ENCODE measurements at regions not wholly inside any gene's neighbourhood (a gene's known extent, or its start where the extent isn't known, plus 50 kb on each side); places are given as distances from the start of the nearest gene placed in this dataset.
"Not testable (repeated sequence)": the region's sequence is repeated elsewhere in the genome, so short reads cannot be mapped to it uniquely, and the experiment has no call there.

DNA sequence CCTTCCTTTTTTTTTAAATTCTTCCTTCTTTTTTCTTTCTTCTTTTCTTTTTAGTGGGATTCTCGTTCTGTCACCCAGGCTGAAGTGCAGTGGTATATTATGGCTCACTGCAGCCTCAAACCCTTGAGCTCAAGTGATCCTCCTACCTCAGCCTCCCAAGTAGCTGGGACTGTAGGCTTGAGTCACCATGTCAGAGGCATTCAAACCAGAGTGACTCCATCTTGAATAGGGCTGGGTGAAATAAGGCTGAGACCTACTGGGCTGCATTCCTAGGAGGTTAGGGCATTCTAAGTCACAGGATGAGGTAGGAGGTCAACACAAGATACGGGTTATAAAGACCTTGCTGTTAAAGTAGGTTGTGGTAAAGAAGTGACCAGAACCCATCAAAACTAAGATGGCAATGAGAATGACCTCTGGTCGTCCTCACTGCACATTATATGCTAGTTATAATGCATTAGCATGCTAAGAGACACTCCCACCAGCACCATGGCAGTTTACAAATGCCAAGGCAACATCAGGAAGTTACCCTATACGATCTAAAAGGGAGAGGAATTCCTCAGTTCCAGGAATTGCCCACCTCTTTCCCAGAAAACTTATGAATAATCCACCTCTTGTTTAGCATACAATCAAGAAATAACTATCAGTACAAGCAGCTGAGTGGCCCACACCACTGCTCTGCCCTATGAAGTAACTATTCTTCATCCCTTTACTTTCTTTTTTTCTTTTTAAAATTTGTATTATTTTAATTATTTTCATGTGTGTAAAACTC lies 99.0 kb upstream of the ITGB1 start:
- no peak overlapping the region for H3K4me3 ChIP-seq (ENCODE audit: low read depth, low read length)
- TF ChIP-seq, protein P1, sequence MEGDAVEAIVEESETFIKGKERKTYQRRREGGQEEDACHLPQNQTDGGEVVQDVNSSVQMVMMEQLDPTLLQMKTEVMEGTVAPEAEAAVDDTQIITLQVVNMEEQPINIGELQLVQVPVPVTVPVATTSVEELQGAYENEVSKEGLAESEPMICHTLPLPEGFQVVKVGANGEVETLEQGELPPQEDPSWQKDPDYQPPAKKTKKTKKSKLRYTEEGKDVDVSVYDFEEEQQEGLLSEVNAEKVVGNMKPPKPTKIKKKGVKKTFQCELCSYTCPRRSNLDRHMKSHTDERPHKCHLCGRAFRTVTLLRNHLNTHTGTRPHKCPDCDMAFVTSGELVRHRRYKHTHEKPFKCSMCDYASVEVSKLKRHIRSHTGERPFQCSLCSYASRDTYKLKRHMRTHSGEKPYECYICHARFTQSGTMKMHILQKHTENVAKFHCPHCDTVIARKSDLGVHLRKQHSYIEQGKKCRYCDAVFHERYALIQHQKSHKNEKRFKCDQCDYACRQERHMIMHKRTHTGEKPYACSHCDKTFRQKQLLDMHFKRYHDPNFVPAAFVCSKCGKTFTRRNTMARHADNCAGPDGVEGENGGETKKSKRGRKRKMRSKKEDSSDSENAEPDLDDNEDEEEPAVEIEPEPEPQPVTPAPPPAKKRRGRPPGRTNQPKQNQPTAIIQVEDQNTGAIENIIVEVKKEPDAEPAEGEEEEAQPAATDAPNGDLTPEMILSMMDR (IDR thresholded peaks at IDR 0.05; ENCODE audit: low read depth, low read length), result no peak

DNA sequence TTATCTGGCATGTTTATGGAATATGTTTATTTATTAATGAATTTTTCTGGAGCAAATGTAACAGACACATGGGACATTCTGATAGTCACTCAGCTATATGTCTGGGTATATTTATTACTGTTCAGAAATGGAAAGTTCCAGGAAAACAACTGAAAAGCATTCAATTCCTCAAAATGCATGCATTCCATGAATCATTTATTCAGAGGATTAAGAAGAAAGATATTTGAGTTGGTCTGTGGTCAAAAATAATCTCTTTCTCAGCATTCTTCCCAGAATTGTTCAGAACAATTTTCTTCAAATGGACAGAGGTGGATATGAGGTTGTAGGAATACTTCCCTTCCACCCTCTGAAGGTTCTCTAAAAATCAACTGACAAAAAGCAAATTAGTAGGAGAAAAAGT lies 97.6 kb upstream of the ITGB1 start:
- TF ChIP-seq, protein P1 (IDR thresholded peaks at IDR 0.05; ENCODE audit: low read depth, low read length), result no peak

DNA sequence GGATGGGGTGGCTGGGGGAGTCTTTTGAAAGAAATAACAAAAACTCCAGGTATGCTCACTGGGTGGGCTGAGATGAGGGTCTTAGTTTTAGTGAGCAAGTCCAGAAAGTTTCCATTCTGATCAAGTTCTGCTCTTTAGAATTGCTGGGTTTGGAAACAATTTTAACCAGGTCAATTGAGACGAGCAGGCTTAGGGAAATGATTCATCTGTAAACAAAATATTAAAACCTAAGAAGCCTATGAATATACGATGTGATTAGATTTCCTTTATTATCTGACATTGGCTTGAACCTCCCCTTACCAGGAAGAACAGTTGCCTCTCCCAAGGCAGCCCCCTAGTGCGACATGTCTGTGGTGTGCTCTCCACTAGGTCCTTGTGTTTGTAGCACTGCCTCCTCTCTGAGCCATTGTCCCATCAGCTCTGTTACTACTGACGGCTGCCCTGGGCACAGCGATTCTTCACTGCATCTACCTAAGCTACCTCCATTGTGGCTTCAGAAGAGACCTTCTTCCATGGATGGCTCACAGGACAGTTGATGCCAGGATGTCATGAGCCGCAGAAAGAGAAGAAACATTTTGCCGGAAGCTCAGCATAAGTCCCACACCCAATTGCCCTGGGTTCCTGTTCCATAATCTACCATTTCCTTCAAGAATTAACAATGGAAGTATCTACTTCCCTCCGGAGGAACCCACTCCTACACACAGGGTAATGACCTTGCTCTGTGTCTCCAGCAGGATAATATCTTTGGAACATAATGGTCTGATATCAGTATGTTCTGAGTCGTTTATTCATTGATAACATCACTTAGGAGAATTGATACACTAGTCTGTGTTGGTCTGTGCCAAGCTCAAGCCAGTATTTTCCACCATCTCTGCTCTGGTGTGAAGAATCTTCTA lies 95.1 kb upstream of the ITGB1 start:
- no peak overlapping the region for H3K4me3 ChIP-seq (ENCODE audit: low read depth, low read length)
- TF ChIP-seq, protein P1 (IDR thresholded peaks at IDR 0.05; ENCODE audit: low read depth, low read length), result no peak

More for the DNA sequence above, 97.6 kb upstream of the ITGB1 start:
- no peak overlapping the region for H3K4me3 ChIP-seq (ENCODE audit: low read depth, low read length)

DNA sequence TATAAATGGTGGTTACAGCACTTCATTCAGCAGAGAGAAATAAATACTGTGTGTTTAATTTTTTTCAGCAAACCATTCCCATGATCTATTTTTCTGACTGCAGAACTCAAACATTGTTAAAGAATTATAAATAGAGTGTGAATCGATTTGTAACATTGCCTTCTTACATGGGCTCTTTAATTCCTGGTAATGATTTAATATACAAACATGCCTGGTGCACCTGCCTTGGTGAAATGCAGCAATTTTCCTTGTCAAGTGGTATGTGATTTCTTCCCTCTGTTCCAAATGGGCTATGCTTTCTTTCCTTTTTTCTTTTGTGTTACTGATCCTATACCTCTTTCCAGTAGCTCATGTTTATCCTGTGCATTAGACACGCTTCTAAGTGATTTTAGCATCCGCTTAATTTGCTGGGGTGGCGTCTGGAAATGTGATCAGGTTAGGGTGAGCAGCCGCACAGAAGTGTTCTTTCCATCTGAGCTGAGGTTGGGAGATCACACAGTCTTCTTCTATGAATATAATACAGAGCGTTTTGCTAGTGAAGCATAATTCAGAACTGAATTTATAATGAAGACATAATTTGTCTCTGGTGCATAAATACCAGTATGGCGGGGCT lies 94.3 kb upstream of the ITGB1 start:
- no peak overlapping the region for H3K4me3 ChIP-seq (ENCODE audit: low read depth, low read length)
- TF ChIP-seq, protein P1 (IDR thresholded peaks at IDR 0.05; ENCODE audit: low read depth, low read length), result no peak

DNA sequence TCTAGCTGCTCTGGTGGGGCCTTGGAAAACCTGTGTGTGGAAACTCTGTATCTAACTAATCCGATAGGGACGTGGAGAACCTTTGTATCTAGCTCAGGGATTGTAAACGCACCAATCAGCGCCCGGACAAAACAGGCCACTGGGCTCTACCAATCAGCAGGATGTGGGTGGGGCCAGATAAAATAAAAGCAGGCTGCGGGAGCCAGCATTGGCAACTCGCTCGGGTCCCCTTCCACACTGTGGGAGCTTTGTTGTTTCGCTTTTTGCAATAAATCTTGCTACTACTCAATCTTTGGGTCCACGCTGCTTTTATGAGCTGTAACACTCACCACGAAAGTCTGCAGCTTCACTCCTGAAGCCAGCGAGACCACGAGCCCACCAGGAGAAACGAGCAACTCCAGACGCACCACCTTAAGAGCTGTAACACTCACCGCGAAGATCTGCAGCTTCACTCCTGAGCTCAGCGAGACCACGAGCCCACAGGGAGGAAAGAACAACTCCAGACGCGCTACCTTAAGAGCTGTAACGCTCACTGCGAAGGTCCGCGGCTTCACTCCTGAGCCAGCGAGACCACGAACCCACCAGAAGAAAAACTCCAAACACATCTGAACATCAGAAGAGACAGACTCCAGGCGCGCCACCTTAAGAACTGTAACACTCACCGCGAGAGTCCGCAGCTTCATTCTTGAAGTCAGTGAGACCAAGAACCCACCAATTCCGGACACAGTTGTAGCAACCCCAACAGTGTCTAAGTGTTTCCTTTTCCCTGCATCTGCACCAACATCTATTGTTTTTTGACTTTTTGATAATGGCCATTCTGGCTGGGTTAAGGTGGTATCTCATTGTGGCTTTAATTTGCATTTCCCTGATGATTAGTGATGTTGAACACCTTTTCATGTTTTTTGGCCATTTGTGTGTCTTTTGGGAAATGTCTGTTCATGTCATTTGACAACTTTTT lies 92.2 kb upstream of the ITGB1 start:
- H3K4me3 ChIP-seq (ENCODE audit: low read depth, low read length), result not testable (repeated sequence)

DNA sequence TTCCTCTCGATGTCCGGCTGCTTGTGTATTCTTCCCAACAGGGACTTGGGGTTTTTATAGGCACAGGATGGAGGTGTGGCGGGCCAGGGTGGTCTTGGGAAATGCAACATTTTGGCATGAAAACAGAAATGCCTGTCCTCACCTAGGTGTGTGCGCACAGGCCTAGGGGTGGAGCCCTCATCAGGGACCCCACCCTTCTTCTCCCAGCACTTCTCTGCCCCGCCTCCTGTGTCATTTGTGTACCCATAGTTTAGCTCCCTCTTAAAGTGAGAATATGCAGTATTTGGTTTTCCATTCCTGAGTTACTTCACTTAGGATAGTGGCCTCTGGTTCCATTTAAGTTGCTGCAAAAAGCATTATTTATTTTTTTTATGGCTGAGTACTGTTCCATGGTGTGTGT lies 90.2 kb upstream of the ITGB1 start:
- H3K4me3 ChIP-seq (ENCODE audit: low read depth, low read length), result no peak overlapping the region
- TF ChIP-seq, protein P1 (IDR thresholded peaks at IDR 0.05; ENCODE audit: low read depth, low read length), result no peak

DNA sequence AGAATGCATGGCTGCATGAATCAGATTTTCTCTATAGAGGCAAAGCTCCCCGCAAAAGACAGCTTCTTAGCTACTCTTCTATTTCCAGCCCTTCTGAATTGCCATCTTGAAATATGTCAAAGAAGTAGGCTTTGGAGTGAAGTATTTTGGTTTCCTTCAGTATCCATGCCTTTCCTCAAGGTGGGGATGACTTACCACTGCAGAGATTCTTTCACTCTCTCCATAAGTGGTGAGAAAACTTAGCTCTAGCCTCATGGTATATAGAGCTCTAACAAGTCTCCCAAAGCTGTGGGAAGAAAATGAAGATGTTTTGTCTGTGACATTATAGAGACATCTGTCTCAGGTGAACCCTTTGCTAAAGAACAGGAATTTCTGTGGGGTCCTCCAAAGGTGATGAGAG lies 89.6 kb upstream of the ITGB1 start:
- H3K4me3 ChIP-seq (ENCODE audit: low read depth, low read length), result no peak overlapping the region
- TF ChIP-seq, protein P1 (IDR thresholded peaks at IDR 0.05; ENCODE audit: low read depth, low read length), result 0 out of 2 replicates have a peak, but pooled peaks have one; percentile 8
